ENCODE measurements at regions not wholly inside any gene's neighbourhood (a gene's known extent, or its start where the extent isn't known, plus 50 kb on each side); places are given as distances from the start of the nearest gene placed in this dataset.
"Not testable (repeated sequence)": the region's sequence is repeated elsewhere in the genome, so short reads cannot be mapped to it uniquely, and the experiment has no call there.

DNA sequence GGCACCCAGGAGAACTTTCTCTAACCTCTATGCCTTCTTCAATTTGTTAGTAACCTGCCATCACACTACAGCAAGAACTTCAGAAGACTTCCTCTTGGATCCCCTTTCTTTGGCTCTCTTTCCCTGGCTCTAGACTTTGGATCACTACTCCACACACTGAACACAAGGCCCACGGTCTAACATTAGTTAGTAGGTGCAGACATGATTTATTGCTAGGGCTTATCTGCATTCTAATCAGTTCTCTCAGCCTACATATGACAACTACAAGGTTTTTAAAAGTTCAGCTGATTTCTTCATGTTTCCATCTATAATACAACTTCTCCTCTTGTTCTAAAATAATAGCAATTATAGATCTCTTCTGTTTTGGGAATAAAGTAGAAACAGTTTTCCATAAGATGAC lies 209.1 kb upstream of the ANXA10 start:
- Histone ChIP-seq H3K4me1 (ENCODE audit: control insufficient read depth in 2 of 2, insufficient read depth in 2 of 2, low read length in 1 of 2) (no peaks in the 10 kb centered on the region), H3K4me3 (ENCODE audit: low read depth in 1 of 2, low read length in 2 of 2) (no peak overlapping the region), H3K9me3 (ENCODE audit: control insufficient read depth in 2 of 2, insufficient read depth in 1 of 2, low read depth in 1 of 2, low read length in 1 of 2) (peaks cover 0 to 2% of the 10 kb centered on the region in 2 donors), H3K27ac (ENCODE audit: low read depth in 2 of 2, low read length in 1 of 2) (no peak overlapping the region), H3K27me3 (ENCODE audit: control insufficient read depth in 1 of 2, insufficient read depth in 2 of 2, low read length in 2 of 2) (no peaks in the 10 kb centered on the region), H3K36me3 (ENCODE audit: control insufficient read depth in 2 of 2, insufficient read depth in 2 of 2, low read length in 1 of 2) (no peaks in the 10 kb centered on the region)
- WGBS, 2 donors, result 12 to 22% methylated on average over 1 of the region's 1 CpG

DNA sequence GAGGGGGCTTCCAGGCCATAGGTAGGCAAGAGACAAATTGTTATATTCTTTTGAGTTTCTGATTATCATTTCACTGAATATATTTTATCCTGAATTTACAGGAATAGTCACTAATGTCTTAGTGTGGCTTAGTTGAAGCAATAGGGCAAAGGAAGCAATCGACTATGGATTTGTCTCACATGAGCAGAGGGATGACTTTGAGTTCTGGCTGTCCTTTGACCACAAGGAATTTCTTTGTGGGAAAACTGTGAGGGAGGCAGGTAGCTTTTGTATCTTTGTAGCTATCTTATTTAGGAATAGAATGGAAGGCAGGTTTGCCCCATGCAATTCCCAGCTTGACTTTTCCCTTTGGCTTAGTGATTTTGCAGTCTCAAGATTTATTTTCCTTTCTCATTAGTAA lies 207.3 kb upstream of the ANXA10 start:
- no peak overlapping the region for H3K27ac ChIP-seq (ENCODE audit: low read depth in 2 of 2, low read length in 1 of 2)
- H3K4me1 ChIP-seq (ENCODE audit: control insufficient read depth in 2 of 2, insufficient read depth in 2 of 2, low read length in 1 of 2), result no peaks in the 10 kb centered on the region
- no peaks in the 10 kb centered on the region for H3K27me3 ChIP-seq (ENCODE audit: control insufficient read depth in 1 of 2, insufficient read depth in 2 of 2, low read length in 2 of 2)
- no peaks in the 10 kb centered on the region for H3K36me3 ChIP-seq (ENCODE audit: control insufficient read depth in 2 of 2, insufficient read depth in 2 of 2, low read length in 1 of 2)
- 69 to 89% methylated on average over 1 of the region's 1 CpG for WGBS, 2 donors
- no peak overlapping the region for H3K4me3 ChIP-seq (ENCODE audit: low read depth in 1 of 2, low read length in 2 of 2)
- H3K9me3 ChIP-seq (ENCODE audit: control insufficient read depth in 2 of 2, insufficient read depth in 1 of 2, low read depth in 1 of 2, low read length in 1 of 2), result peaks cover 0 to 2% of the 10 kb centered on the region in 2 donors

DNA sequence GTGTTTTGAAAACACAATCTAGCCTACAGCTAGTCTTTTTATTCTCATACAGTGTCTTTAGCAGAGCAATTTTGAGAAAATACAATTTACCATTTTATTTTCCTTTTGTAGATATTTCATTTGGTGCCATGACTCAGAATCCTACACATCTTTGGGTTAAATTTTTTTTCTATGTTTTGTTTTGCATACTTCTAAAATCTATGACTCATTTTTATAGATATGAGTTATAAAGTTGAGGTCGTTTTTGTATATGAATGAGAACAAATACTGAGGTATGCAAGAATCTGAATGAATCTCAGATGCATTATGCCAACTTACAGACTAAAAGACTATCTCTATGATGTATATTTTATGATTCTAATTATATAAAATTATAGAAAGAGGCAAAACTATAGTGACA lies 206.5 kb upstream of the ANXA10 start:
- Histone ChIP-seq H3K27me3 (ENCODE audit: control insufficient read depth in 1 of 2, insufficient read depth in 2 of 2, low read length in 2 of 2) (no peaks in the 10 kb centered on the region), H3K4me1 (ENCODE audit: control insufficient read depth in 2 of 2, insufficient read depth in 2 of 2, low read length in 1 of 2) (no peaks in the 10 kb centered on the region), H3K4me3 (ENCODE audit: low read depth in 1 of 2, low read length in 2 of 2) (no peak overlapping the region), H3K27ac (ENCODE audit: low read depth in 2 of 2, low read length in 1 of 2) (no peak overlapping the region), H3K9me3 (ENCODE audit: control insufficient read depth in 2 of 2, insufficient read depth in 1 of 2, low read depth in 1 of 2, low read length in 1 of 2) (peaks cover 0 to 2% of the 10 kb centered on the region in 2 donors), H3K36me3 (ENCODE audit: control insufficient read depth in 2 of 2, insufficient read depth in 2 of 2, low read length in 1 of 2) (no peaks in the 10 kb centered on the region)
- WGBS, 2 donors, result 25 to 32% methylated on average over 1 of the region's 1 CpG

DNA sequence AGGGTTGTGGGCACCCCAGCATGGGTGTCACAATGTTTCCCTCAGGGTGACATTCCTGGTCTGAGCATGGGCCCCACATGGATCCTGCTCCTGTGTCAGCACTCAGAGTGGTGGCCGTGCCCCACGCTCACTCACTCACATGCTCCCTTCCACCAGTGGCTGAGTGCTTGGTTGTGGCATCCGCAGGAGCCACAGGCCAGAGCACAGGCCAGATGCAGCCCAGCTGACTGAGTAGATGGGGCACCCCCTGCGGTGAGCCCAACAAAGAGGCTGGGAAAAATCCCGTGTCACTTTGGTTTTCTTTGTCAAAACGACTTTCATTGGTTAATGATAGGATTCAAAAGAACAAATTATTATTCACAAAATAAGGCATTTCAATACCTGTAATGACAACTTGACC lies 204.6 kb upstream of the ANXA10 start:
- 89 to 90% methylated on average over 6 of the region's 6 CpGs for WGBS, 2 donors
- Histone ChIP-seq H3K27me3 (ENCODE audit: control insufficient read depth in 1 of 2, insufficient read depth in 2 of 2, low read length in 2 of 2) (no peaks in the 10 kb centered on the region), H3K9me3 (ENCODE audit: control insufficient read depth in 2 of 2, insufficient read depth in 1 of 2, low read depth in 1 of 2, low read length in 1 of 2) (peaks cover 0 to 2% of the 10 kb centered on the region in 2 donors), H3K27ac (ENCODE audit: low read depth in 2 of 2, low read length in 1 of 2) (no peak overlapping the region), H3K4me1 (ENCODE audit: control insufficient read depth in 2 of 2, insufficient read depth in 2 of 2, low read length in 1 of 2) (no peaks in the 10 kb centered on the region), H3K36me3 (ENCODE audit: control insufficient read depth in 2 of 2, insufficient read depth in 2 of 2, low read length in 1 of 2) (no peaks in the 10 kb centered on the region), H3K4me3 (ENCODE audit: low read depth in 1 of 2, low read length in 2 of 2) (no peak overlapping the region)

DNA sequence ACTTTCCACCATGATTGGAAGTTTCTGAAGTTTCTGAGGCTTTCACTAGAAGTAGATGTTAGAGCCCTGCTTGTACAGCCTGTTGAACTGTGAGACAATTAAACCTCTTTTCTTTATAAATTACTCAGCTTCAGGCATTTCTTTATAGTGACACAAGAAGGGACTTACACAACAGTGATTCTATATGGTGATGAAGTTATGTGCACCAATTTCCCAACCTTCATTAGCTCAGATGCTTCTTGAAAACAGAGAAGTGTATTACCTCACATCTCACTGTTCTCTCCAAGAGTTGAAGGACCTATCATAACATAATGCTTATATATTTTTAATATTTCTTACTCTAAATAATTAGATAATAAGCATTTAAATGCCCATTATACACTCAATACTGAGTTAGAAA lies 202.1 kb upstream of the ANXA10 start:
- H3K36me3 ChIP-seq (ENCODE audit: control insufficient read depth in 2 of 2, insufficient read depth in 2 of 2, low read length in 1 of 2), result no peaks in the 10 kb centered on the region
- H3K4me1 ChIP-seq (ENCODE audit: control insufficient read depth in 2 of 2, insufficient read depth in 2 of 2, low read length in 1 of 2), result peaks cover 4% of the 10 kb centered on the region in 2 donors
- H3K27me3 ChIP-seq (ENCODE audit: control insufficient read depth in 1 of 2, insufficient read depth in 2 of 2, low read length in 2 of 2), result no peaks in the 10 kb centered on the region
- H3K9me3 ChIP-seq (ENCODE audit: control insufficient read depth in 2 of 2, insufficient read depth in 1 of 2, low read depth in 1 of 2, low read length in 1 of 2), result peaks cover 0 to 2% of the 10 kb centered on the region in 2 donors
- H3K4me3 ChIP-seq (ENCODE audit: low read depth in 1 of 2, low read length in 2 of 2), result no peak overlapping the region
- no peak overlapping the region for H3K27ac ChIP-seq (ENCODE audit: low read depth in 2 of 2, low read length in 1 of 2)

DNA sequence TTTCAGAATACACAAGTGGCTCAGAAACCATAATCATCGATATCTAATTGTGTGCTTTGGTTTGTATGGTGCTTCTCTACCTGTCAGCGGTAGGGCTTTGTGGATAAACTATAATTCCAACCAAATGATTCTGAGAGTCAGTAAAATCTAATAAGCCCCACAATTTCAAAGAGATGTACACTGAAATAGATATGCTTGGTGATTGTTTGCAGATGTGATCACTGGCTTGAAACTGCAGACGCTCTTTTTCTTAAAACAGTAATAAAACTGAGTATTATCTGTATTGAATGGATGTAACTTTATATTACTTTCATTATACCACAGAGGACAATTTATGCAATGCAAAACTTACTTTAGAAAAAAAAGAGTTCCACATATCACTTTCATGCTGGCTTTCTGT lies 198.8 kb upstream of the ANXA10 start:
- no peaks in the 10 kb centered on the region for H3K27me3 ChIP-seq (ENCODE audit: control insufficient read depth in 1 of 2, insufficient read depth in 2 of 2, low read length in 2 of 2)
- no peak overlapping the region for H3K27ac ChIP-seq (ENCODE audit: low read depth in 2 of 2, low read length in 1 of 2)
- no peak overlapping the region for H3K4me3 ChIP-seq (ENCODE audit: low read depth in 1 of 2, low read length in 2 of 2)
- WGBS, 2 donors, result 90 to 91% methylated on average over 3 of the region's 3 CpGs
- peaks cover 4 to 8% of the 10 kb centered on the region in 2 donors for H3K4me1 ChIP-seq (ENCODE audit: control insufficient read depth in 2 of 2, insufficient read depth in 2 of 2, low read length in 1 of 2)
- H3K9me3 ChIP-seq (ENCODE audit: control insufficient read depth in 2 of 2, insufficient read depth in 1 of 2, low read depth in 1 of 2, low read length in 1 of 2), result no peaks in the 10 kb centered on the region
- H3K36me3 ChIP-seq (ENCODE audit: control insufficient read depth in 2 of 2, insufficient read depth in 2 of 2, low read length in 1 of 2), result no peaks in the 10 kb centered on the region

DNA sequence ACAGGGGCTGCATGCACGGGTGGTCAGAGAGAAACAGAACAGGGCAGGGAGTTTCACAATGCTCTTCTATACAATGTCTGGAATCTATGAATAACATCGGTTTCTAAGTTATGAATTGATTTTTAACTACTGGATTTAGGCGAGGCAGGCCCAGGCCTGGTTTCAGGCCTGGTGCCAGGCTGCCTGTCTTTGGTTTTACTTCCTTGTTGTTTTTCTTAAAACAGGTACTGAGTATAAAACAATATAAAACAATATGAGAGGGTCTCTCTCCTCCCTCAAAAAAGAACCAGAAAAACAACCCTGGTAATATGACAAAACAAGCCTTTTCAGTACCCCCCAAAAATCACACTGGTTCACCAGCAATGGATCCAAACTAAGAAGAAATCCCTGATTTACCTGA lies 196.1 kb upstream of the ANXA10 start:
- H3K9me3 ChIP-seq (ENCODE audit: control insufficient read depth in 2 of 2, insufficient read depth in 1 of 2, low read depth in 1 of 2, low read length in 1 of 2); H3K4me1 ChIP-seq (ENCODE audit: control insufficient read depth in 2 of 2, insufficient read depth in 2 of 2, low read length in 1 of 2); H3K27me3 ChIP-seq (ENCODE audit: control insufficient read depth in 1 of 2, insufficient read depth in 2 of 2, low read length in 2 of 2); H3K36me3 ChIP-seq (ENCODE audit: control insufficient read depth in 2 of 2, insufficient read depth in 2 of 2, low read length in 1 of 2): not testable (repeated sequence)
- Histone ChIP-seq H3K27ac (ENCODE audit: low read depth in 2 of 2, low read length in 1 of 2) (peak overlapping the region; percentile 88 to 90), H3K4me3 (ENCODE audit: low read depth in 1 of 2, low read length in 2 of 2) (peak overlapping the region in 1 of 2 donors; percentile 7)
- 37 to 41% methylated on average over 2 of the region's 3 CpGs for WGBS, 2 donors

DNA sequence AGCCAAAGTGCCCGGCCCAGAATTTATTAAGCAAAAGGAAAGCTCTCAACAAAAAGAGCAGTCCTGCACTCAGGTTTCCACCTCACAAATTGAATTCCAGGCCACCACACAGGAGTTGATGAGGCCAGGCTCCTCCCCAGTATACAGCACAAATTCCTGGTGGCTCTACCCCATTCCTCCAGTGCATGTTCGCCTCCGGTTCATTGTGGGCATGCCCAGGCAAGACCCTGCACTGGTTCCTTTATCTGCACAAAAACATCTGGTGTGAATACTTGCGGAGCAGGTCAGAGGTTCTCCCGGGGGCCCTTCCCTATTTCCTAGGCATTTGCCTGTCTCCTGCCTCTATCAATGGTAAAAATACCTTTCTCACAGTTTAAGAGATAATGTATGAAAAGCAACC lies 195.2 kb upstream of the ANXA10 start:
- H3K4me1 ChIP-seq (ENCODE audit: control insufficient read depth in 2 of 2, insufficient read depth in 2 of 2, low read length in 1 of 2), result peaks cover 4 to 8% of the 10 kb centered on the region in 2 donors
- H3K27me3 ChIP-seq (ENCODE audit: control insufficient read depth in 1 of 2, insufficient read depth in 2 of 2, low read length in 2 of 2), result no peaks in the 10 kb centered on the region
- no peaks in the 10 kb centered on the region for H3K9me3 ChIP-seq (ENCODE audit: control insufficient read depth in 2 of 2, insufficient read depth in 1 of 2, low read depth in 1 of 2, low read length in 1 of 2)
- no peak overlapping the region for H3K4me3 ChIP-seq (ENCODE audit: low read depth in 1 of 2, low read length in 2 of 2)
- no peaks in the 10 kb centered on the region for H3K36me3 ChIP-seq (ENCODE audit: control insufficient read depth in 2 of 2, insufficient read depth in 2 of 2, low read length in 1 of 2)
- 27 to 46% methylated on average over 5 of the region's 5 CpGs for WGBS, 2 donors
- peak overlapping the region; percentile 54 to 68 for H3K27ac ChIP-seq (ENCODE audit: low read depth in 2 of 2, low read length in 1 of 2)

DNA sequence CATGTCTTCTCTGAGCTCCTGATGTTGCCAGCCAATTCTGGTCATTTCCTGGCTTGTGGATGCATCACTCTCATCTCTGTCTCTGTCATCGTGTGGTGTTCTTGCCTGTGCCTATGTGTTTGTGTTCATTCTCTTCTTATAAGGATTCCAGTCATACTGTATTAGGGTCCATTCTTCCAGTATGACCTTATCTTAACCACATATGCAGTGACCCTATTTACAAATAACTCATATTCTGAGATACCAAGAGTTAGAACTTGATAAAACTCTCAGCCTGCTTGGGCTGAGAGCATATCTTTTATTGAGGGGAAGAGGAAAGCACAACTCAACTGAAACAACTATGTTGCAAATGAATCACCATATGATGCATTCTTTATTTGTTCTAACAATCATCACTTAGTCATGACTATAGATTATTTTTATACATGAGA lies 189.0 kb upstream of the ANXA10 start:
- H3K27ac ChIP-seq (ENCODE audit: low read depth in 2 of 2, low read length in 1 of 2), result peak overlapping the region in 1 of 2 donors; percentile 60
- 22 to 26% methylated on average over 1 of the region's 1 CpG for WGBS, 2 donors
- H3K4me1 ChIP-seq (ENCODE audit: control insufficient read depth in 2 of 2, insufficient read depth in 2 of 2, low read length in 1 of 2), result no peaks in the 10 kb centered on the region

DNA sequence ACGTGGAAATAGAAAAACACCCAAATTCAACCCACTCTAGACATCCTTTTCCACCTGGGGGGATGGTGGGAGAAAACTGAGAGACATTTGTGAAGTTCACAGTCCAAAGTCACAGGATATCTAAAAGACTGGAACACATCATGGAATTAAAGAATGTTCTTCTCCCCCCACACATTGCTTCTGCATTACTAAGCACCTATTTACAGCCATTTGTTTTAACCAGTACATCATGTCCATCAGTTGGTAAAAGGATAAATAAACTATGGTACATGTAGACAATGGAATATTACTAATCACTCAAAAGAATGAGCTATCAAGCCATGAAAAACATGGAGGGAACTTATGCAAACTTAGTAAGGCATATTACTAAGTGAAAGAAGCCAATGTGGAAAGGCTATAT lies 185.5 kb upstream of the ANXA10 start:
- Histone ChIP-seq H3K9me3 (ENCODE audit: control insufficient read depth in 2 of 2, insufficient read depth in 1 of 2, low read depth in 1 of 2, low read length in 1 of 2) (no peaks in the 10 kb centered on the region), H3K36me3 (ENCODE audit: control insufficient read depth in 2 of 2, insufficient read depth in 2 of 2, low read length in 1 of 2) (no peaks in the 10 kb centered on the region), H3K27me3 (ENCODE audit: control insufficient read depth in 1 of 2, insufficient read depth in 2 of 2, low read length in 2 of 2) (no peaks in the 10 kb centered on the region), H3K4me3 (ENCODE audit: low read depth in 1 of 2, low read length in 2 of 2) (no peak overlapping the region), H3K27ac (ENCODE audit: low read depth in 2 of 2, low read length in 1 of 2) (no peak overlapping the region), H3K4me1 (ENCODE audit: control insufficient read depth in 2 of 2, insufficient read depth in 2 of 2, low read length in 1 of 2) (no peaks in the 10 kb centered on the region)
- 87 to 88% methylated on average over 1 of the region's 1 CpG for WGBS, 2 donors

More for the DNA sequence above, 189.0 kb upstream of the ANXA10 start:
- H3K9me3 ChIP-seq (ENCODE audit: control insufficient read depth in 2 of 2, insufficient read depth in 1 of 2, low read depth in 1 of 2, low read length in 1 of 2), result no peaks in the 10 kb centered on the region
- no peak overlapping the region for H3K4me3 ChIP-seq (ENCODE audit: low read depth in 1 of 2, low read length in 2 of 2)
- no peaks in the 10 kb centered on the region for H3K27me3 ChIP-seq (ENCODE audit: control insufficient read depth in 1 of 2, insufficient read depth in 2 of 2, low read length in 2 of 2)
- no peaks in the 10 kb centered on the region for H3K36me3 ChIP-seq (ENCODE audit: control insufficient read depth in 2 of 2, insufficient read depth in 2 of 2, low read length in 1 of 2)
